HG03097 (cell line): ENCODE measurements at regions not wholly inside any gene's neighbourhood (a gene's known extent, or its start where the extent isn't known, plus 50 kb on each side); places are given as distances from the start of the nearest gene placed in this dataset.
"Not testable (repeated sequence)": the region's sequence is repeated elsewhere in the genome, so short reads cannot be mapped to it uniquely, and the experiment has no call there.

Experiments used
- ATAC-seq: cut with Tn5 transposase; IDR thresholded peaks from one replicate; pipeline ENCODE4 v1.9.1; 2021; ENCODE audit not compliant: unreplicated experiment, low FRiP score

GRCh38 chr5:124522992-124523391 lies 223.4 kb downstream of the ZNF608 start:
- no peak for ATAC-seq

- ATAC-seq: no peak
These were observed 224.8 kb downstream of the ZNF608 start for GRCh38 chr5:124521461-124522230.

- ATAC-seq: no peak
These were observed 227.0 kb downstream of the ZNF608 start for GRCh38 chr5:124519396-124519795.

- ATAC-seq: no peak
These were observed 229.9 kb downstream of the ZNF608 start for GRCh38 chr5:124516567-124516966.

GRCh38 chr5:124515497-124516245 lies 230.8 kb downstream of the ZNF608 start:
- ATAC-seq: no peak

GRCh38 chr5:124514956-124515355 lies 231.5 kb downstream of the ZNF608 start:
- no peak for ATAC-seq

- no peak for ATAC-seq
These were observed 233.3 kb downstream of the ZNF608 start for GRCh38 chr5:124512952-124513632.

- no peak for ATAC-seq
These were observed 234.2 kb downstream of the ZNF608 start for GRCh38 chr5:124512236-124512635.

- ATAC-seq: no peak
These were observed 234.6 kb downstream of the ZNF608 start for GRCh38 chr5:124511791-124512190.

GRCh38 chr5:124507688-124508087 lies 238.8 kb downstream of the ZNF608 start:
- ATAC-seq: no peak

GRCh38 chr5:124504081-124504916 lies 242.1 kb downstream of the ZNF608 start:
- ATAC-seq: no peak

- ATAC-seq: no peak
These were observed 243.9 kb downstream of the ZNF608 start for GRCh38 chr5:124502551-124502950.

- ATAC-seq: not testable (repeated sequence)
These were observed 246.6 kb downstream of the ZNF608 start for GRCh38 chr5:124499818-124500217.

GRCh38 chr5:124496968-124497367 lies 249.5 kb downstream of the ZNF608 start:
- ATAC-seq: not testable (repeated sequence)

- ATAC-seq: no peak
These were observed 251.8 kb downstream of the ZNF608 start for GRCh38 chr5:124494540-124495116.

GRCh38 chr5:124492444-124493224 lies 253.8 kb downstream of the ZNF608 start:
- ATAC-seq: no peak

- not testable (repeated sequence) for ATAC-seq
These were observed 256.1 kb downstream of the ZNF608 start for GRCh38 chr5:124490315-124490714.

GRCh38 chr5:124481419-124481818 lies 265.0 kb downstream of the ZNF608 start:
- ATAC-seq: no peak

- no peak for ATAC-seq
These were observed 265.5 kb downstream of the ZNF608 start for GRCh38 chr5:124480964-124481363.
